Esophagus squamous epithelium (tissue), 5 donors: ENCODE measurements at regions not wholly inside any gene's neighbourhood (a gene's known extent, or its start where the extent isn't known, plus 50 kb on each side); places are given as distances from the start of the nearest gene placed in this dataset.

ENCODE experiments used
- DNase-seq: peaks from one replicate; lab custom pipeline; 2025; lab: John Stamatoyannopoulos, UW
- H3K27ac ChIP-seq, 4 donors: fragments of 200-600 bp; sonication (generic); one replicate each; pipeline ENCODE4 v1.5.1; 2016 to 2019; ENCODE audit warnings: mild to moderate bottlenecking in 1 of 4
- H3K27me3 ChIP-seq, 4 donors: fragments of 200-600 bp; sonication (generic); 1 replicate in 3 of 4; 2 replicates in 1 of 4; pipeline versions ENCODE4 v1.5.1 to v1.6.0; 2017 to 2021; ENCODE audit warnings: antibody characterized with exemption in 1 of 4
- H3K36me3 ChIP-seq, 3 donors: fragments of 200-600 bp; sonication (generic); one replicate each; pipeline ENCODE4 v1.5.1; 2016 to 2019
- H3K4me1 ChIP-seq, 3 donors: fragments of 200-600 bp; sonication (generic); one replicate each; pipeline ENCODE4 v1.5.1; 2017 to 2019
- H3K4me3 ChIP-seq, 4 donors: fragments of 200-600 bp; sonication (generic); 1 replicate in 3 of 4; 2 replicates in 1 of 4; pipeline ENCODE4 v1.5.1; 2016 to 2019; ENCODE audit warnings: mild to moderate bottlenecking in 2 of 4, moderate library complexity in 1 of 4
- H3K9me3 ChIP-seq, 3 donors: fragments of 200-600 bp; sonication (generic); one replicate each; pipeline ENCODE4 v1.5.1; 2016 to 2019
- CTCF ChIP-seq, 6 experiments: fragments of 450-650 bp in 4 of 6; fragments of 200-600 bp in 2 of 6; sonication (generic) in 2 of 6; IDR thresholded peaks; one replicate each; pipeline ENCODE4 v1.5.1; 2016 to 2019; ENCODE audit warnings: antibody characterized with exemption in 6 of 6, mild to moderate bottlenecking in 4 of 6, moderate library complexity in 4 of 6
- POLR2A ChIP-seq, 4 donors: fragments of 450-650 bp; IDR thresholded peaks; one replicate each; pipeline ENCODE4 v1.6.1; 2017; ENCODE audit warnings: antibody characterized with exemption in 4 of 4, mild to moderate bottlenecking in 4 of 4, moderate library complexity in 3 of 4
- WGBS, 2 donors: methylation state at CpG; one replicate each; pipeline ENCODE4 v1.1.5; 2018; 5-methylcytosine and 5-hydroxymethylcytosine counted together
- intact Hi-C: fragments of 100-400 bp; cut with DNase I; formaldehyde crosslinking; loops from one replicate; pipeline ENCODE4 v1.15.0; 2022
- donor health status: DM: yes; HTN: yes; CAD: no.

DNA sequence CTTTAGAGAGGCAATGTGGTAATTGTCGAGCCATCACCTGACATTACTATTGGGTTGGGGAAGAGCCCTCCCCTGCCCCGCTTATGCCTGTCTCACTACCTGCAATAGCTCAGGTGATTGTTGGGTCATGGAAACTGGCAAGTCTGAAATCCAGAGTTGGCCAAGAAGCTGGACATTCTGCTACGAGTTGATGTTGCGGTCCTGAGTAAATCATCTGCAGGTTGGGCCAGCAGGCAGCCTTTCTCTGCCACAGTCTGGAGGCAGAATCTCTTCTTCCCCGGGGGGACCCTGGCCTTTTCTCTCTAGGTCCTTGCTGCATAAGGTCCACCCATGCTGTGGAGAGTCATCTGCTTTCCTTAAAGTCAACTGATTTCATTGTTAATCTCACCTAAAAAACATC, 142.4 kb downstream of the THBS2 start:
- no peaks in the 10 kb centered on the region for H3K9me3 ChIP-seq
- no peaks in the 10 kb centered on the region for H3K27me3 ChIP-seq
- H3K36me3 ChIP-seq, result no peaks in the 10 kb centered on the region
- no peak for TF ChIP-seq CTCF (IDR thresholded peaks at IDR 0.05)
- no peak for TF ChIP-seq POLR2A (IDR thresholded peaks at IDR 0.05)
- H3K4me1 ChIP-seq, result no peaks in the 10 kb centered on the region
- DNase-seq, result no peak
- intact Hi-C loops, result no loop called here
- H3K27ac ChIP-seq, result no peak overlapping the region
- H3K4me3 ChIP-seq, result no peak overlapping the region
- WGBS, 2 donors, result 83 to 89% methylated on average over 4 to 5 of the region's 5 CpGs

DNA sequence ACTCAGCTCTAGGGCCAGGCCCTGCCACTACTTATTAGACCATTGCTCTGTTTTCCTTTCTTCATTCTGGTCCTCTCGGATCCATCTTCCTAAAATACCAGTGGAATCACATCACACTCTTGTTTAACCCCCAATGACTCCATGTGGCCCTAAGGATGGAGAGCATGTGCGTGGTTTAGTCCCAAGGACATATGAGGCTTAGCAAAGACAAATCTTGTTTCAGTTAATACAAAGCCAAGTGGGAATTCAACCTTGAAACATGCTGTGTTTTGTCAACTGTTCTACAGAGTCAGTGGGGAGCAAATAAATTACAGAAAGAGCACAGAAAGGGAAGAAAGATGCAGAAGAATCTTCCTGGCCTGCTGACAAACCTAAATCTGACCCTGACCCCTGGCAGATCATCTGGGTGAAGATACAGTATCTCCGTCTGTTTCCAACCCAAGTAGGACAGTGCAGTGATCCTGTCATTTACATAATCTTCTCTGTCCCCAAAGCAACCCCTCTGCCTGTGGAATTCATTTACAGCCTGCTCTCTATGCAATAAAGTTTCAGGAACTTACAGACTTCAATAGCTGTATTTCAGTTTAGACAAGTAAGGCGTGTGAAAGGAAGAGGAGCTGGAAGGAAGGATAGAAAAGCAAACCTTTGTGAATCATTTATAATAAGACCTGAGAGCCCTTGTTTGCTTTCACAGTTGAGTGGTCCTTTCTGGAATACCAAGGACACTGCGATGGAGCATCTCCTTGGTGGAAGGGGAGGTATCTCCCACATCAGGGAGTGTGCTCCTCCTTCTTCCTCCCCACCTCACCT, 144.0 kb downstream of the THBS2 start:
- Histone ChIP-seq H3K27me3 (no peaks in the 10 kb centered on the region), H3K4me1 (no peaks in the 10 kb centered on the region), H3K27ac (no peak overlapping the region), H3K4me3 (no peak overlapping the region), H3K36me3 (no peaks in the 10 kb centered on the region), H3K9me3 (no peaks in the 10 kb centered on the region)
- TF ChIP-seq CTCF (IDR thresholded peaks at IDR 0.05) (no peak), POLR2A (IDR thresholded peaks at IDR 0.05) (no peak)
- intact Hi-C loops, result no loop called here
- no peak for DNase-seq
- 69 to 76% methylated on average over 5 of the region's 5 CpGs for WGBS, 2 donors

DNA sequence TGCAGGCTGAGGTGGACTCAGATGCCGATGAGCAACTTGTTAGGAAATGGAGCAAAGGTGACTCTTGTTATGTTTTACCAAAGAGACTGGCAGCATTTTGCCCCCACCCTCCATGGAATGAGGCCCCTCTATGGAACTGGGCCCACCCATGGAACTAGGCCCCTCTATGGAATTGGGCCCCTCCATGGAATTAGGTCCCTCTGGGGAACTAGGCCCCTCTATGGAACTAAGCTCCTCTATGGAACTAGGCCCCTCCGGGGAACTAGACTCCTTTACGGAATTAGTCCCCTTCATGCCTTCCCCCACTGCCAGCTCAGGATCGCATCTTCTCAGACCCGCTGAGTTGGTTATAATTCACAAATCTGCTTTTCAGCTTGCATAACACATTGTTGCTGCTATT, 144.9 kb downstream of the THBS2 start:
- Histone ChIP-seq H3K4me1 (no peaks in the 10 kb centered on the region), H3K4me3 (no peak overlapping the region), H3K9me3 (no peaks in the 10 kb centered on the region), H3K27ac (no peak overlapping the region), H3K36me3 (no peaks in the 10 kb centered on the region), H3K27me3 (no peaks in the 10 kb centered on the region)
- no peak for DNase-seq
- no peak for TF ChIP-seq POLR2A (IDR thresholded peaks at IDR 0.05)
- intact Hi-C loops, result no loop called here
- WGBS, 2 donors, result 94 to 99% methylated on average over 5 of the region's 5 CpGs

DNA sequence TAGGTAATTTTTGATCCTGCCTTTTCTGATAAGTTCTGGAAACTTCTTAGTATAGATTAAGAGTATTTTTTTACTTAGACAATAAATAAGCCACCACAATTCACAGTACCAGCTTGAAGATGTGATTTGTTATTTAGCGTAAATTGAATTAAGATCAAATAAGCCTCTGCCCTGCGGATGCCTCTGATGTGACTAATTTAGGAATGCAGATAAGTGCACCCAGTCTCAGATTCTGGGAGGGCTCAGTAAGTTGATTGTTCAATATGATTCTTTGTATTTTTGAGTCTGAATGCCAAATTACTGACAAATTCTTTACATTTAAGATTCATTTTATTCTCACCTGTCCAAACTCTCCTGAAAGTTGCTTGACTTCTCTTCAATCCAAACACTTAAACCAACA, 147.5 kb downstream of the THBS2 start:
- Histone ChIP-seq H3K9me3 (no peaks in the 10 kb centered on the region), H3K4me1 (no peaks in the 10 kb centered on the region), H3K4me3 (no peak overlapping the region), H3K36me3 (no peaks in the 10 kb centered on the region), H3K27me3 (no peaks in the 10 kb centered on the region), H3K27ac (no peak overlapping the region)
- intact Hi-C loops, result no loop called here
- DNase-seq, result no peak
- TF ChIP-seq CTCF (IDR thresholded peaks at IDR 0.05) (no peak), POLR2A (IDR thresholded peaks at IDR 0.05) (no peak)
- 83% methylated on average over 2 of the region's 2 CpGs for WGBS, 2 donors

GRCh38 chr6:169101981-169102380, 151.7 kb downstream of the THBS2 start:
- Histone ChIP-seq H3K4me1 (no peaks in the 10 kb centered on the region), H3K4me3 (no peak overlapping the region), H3K9me3 (no peaks in the 10 kb centered on the region), H3K36me3 (no peaks in the 10 kb centered on the region), H3K27ac (no peak overlapping the region), H3K27me3 (no peaks in the 10 kb centered on the region)
- TF ChIP-seq POLR2A (IDR thresholded peaks at IDR 0.05) (no peak), CTCF (IDR thresholded peaks at IDR 0.05) (no peak)
- DNase-seq, result no peak
- intact Hi-C loops, result no loop called here
